IMR-90 (cell line): ENCODE measurements at regions not wholly inside any gene's neighbourhood (a gene's known extent, or its start where the extent isn't known, plus 50 kb on each side); places are given as distances from the start of the nearest gene placed in this dataset.

Source experiments
- ATAC-seq: fragments of 200-7000 bp; cut with Tn5 transposase; 2 replicates; pipeline ENCODE4 v1.9.1; 2020; ENCODE audit warnings: low read depth, mild to moderate bottlenecking, moderate library complexity
- BruUV-seq: library from RNA; stranded (reverse); fragments of 400-500 nt; replicated peaks from 2 replicates; lab custom pipeline; 2021; lab: Mats Ljungman, UMichigan
- CTCF ChIA-PET: fragments of 300-600 bp; formaldehyde crosslinking; extraction: SDS; loops from one replicate; lab custom pipeline; 2021; ENCODE audit warnings: antibody characterized with exemption; lab: Yijun Ruan, JAX
- POLR2A ChIA-PET: fragments of 300-600 bp; sonication (Branson Sonifier 250); formaldehyde crosslinking; loops from one replicate; lab custom pipeline; 2022; ENCODE audit warnings: antibody characterized with exemption; ENCODE audit not compliant: unreplicated experiment; lab: Charles Lee
- DNase-seq: peaks from one replicate; pipeline ENCODE4 v3.0.0; 2013
- H2AFZ ChIP-seq: replicated peaks from 2 replicates; pipeline ENCODE3; 2013; ENCODE audit warnings: low read length, mild to moderate bottlenecking; ENCODE audit not compliant: poor library complexity
- H2AK5ac ChIP-seq: 2 replicates; pipeline ENCODE4 v1.6.1; 2013; ENCODE audit warnings: low read depth, low read length, inconsistent platforms
- H2AK9ac ChIP-seq: replicated peaks from 2 replicates; pipeline ENCODE3; 2013; ENCODE audit warnings: mild to moderate bottlenecking, low read depth, low read length, moderate library complexity; ENCODE audit not compliant: poor library complexity
- H2BK120ac ChIP-seq: 2 replicates; pipeline ENCODE4 v1.6.1; 2013; ENCODE audit warnings: low read depth, low read length, inconsistent platforms
- H2BK15ac ChIP-seq: 3 replicates; pipeline ENCODE4 v1.6.1; 2013; ENCODE audit warnings: low read depth, low read length, inconsistent platforms
- H2BK20ac ChIP-seq: 2 replicates; pipeline ENCODE4 v1.6.1; 2013; ENCODE audit warnings: low read depth, mild to moderate bottlenecking, inconsistent platforms, low read length, moderate library complexity
- H2BK5ac ChIP-seq: 2 replicates; pipeline ENCODE4 v1.6.1; 2013; ENCODE audit warnings: mild to moderate bottlenecking, low read depth, low read length, inconsistent platforms; ENCODE audit not compliant: poor library complexity, severe bottlenecking
- H3K14ac ChIP-seq: replicated peaks from 2 replicates; pipeline ENCODE4 v1.6.1; 2013; ENCODE audit warnings: low read depth, low read length, inconsistent platforms
- H3K18ac ChIP-seq: 2 replicates; pipeline ENCODE4 v1.6.1; 2013; ENCODE audit warnings: low read depth, low read length, control low read depth
- H3K23ac ChIP-seq: 2 replicates; pipeline ENCODE4 v1.6.1; 2013; ENCODE audit warnings: low read depth, low read length, inconsistent platforms
- H3K27ac ChIP-seq: 2 replicates; pipeline ENCODE4 v1.5.1; 2013; ENCODE audit warnings: mild to moderate bottlenecking, control low read depth, low read length; ENCODE audit not compliant: insufficient read depth
- H3K27me3 ChIP-seq: 2 replicates; pipeline ENCODE4 v1.6.1; 2013; ENCODE audit warnings: low read length; ENCODE audit not compliant: control insufficient read depth, insufficient read depth
- H3K36me3 ChIP-seq: 2 replicates; pipeline ENCODE4 v1.6.1; 2013; ENCODE audit warnings: low read length, mixed read lengths; ENCODE audit not compliant: control insufficient read depth, insufficient read depth
- H3K4ac ChIP-seq: 2 replicates; pipeline ENCODE4 v1.6.1; 2013; ENCODE audit warnings: low read depth, low read length, inconsistent platforms
- H3K4me1 ChIP-seq: 2 replicates; pipeline ENCODE4 v1.6.1; 2013; ENCODE audit warnings: low read length, mixed read lengths; ENCODE audit not compliant: control insufficient read depth, insufficient read depth
- H3K4me2 ChIP-seq: 2 replicates; pipeline ENCODE4 v1.6.1; 2013; ENCODE audit warnings: low read depth, mild to moderate bottlenecking, control low read depth, low read length, moderate library complexity
- H3K4me3 ChIP-seq: 2 replicates; pipeline ENCODE4 v1.5.1; 2013; ENCODE audit warnings: low read depth, mild to moderate bottlenecking, control low read depth, low read length, moderate library complexity; ENCODE audit not compliant: insufficient read depth
- H3K56ac ChIP-seq: 2 replicates; pipeline ENCODE4 v1.6.1; 2013; ENCODE audit warnings: low read length, inconsistent platforms; ENCODE audit not compliant: insufficient read depth; ENCODE audit errors: extremely low read depth
- H3K79me1 ChIP-seq, 2 experiments: 2 replicates each; pipeline ENCODE4 v1.6.1; 2013; ENCODE audit warnings: low read length in 2 of 2, inconsistent platforms in 1 of 2, low read depth in 1 of 2
- H3K9ac ChIP-seq: 2 replicates; pipeline ENCODE4 v1.6.1; 2013; ENCODE audit warnings: low read depth, low read length, control low read depth
- H3K9me1 ChIP-seq: 2 replicates; pipeline ENCODE4 v1.6.1; 2013; ENCODE audit warnings: low read length, inconsistent platforms; ENCODE audit not compliant: insufficient read depth
- H3K9me3 ChIP-seq: 2 replicates; pipeline ENCODE4 v1.6.1; 2013; ENCODE audit warnings: low read length; ENCODE audit not compliant: control insufficient read depth, insufficient read depth
- H4K20me1 ChIP-seq: 2 replicates; pipeline ENCODE4 v1.6.1; 2013; ENCODE audit warnings: low read length, inconsistent platforms; ENCODE audit not compliant: insufficient read depth
- H4K5ac ChIP-seq: 2 replicates; pipeline ENCODE4 v1.6.1; 2013; ENCODE audit warnings: mild to moderate bottlenecking, low read depth, low read length, control low read depth
- H4K8ac ChIP-seq, 2 experiments: 2 replicates each; pipeline ENCODE4 v1.6.1; 2013; ENCODE audit warnings: low read depth in 2 of 2, low read length in 2 of 2, control low read depth in 1 of 2, inconsistent platforms in 1 of 2
- H4K91ac ChIP-seq: 2 replicates; pipeline ENCODE4 v1.6.1; 2013; ENCODE audit warnings: low read depth, low read length, inconsistent platforms; ENCODE audit not compliant: insufficient read depth
- BHLHE40 ChIP-seq: fragments of 150-350 bp; IDR thresholded peaks from 2 replicates; pipeline ENCODE4 v1.6.1; 2016; ENCODE audit warnings: mild to moderate bottlenecking, low read depth, low read length
- CEBPB ChIP-seq: IDR thresholded peaks from 2 replicates; pipeline ENCODE4 v1.6.1; 2012; ENCODE audit warnings: low read depth, low read length, improper control_type of control experiment
- CHD1 ChIP-seq: IDR thresholded peaks from 2 replicates; pipeline ENCODE4 v1.6.1; 2012; ENCODE audit warnings: low read depth, low read length, improper control_type of control experiment
- CTCF ChIP-seq: conservative IDR thresholded peaks from 2 replicates; pipeline ENCODE4 v1.5.1; 2012; ENCODE audit warnings: mild to moderate bottlenecking, low read depth, low read length, improper control_type of control experiment
- ELK1 ChIP-seq: fragments of 150-350 bp; IDR thresholded peaks from 2 replicates; pipeline ENCODE4 v1.6.1; 2016; ENCODE audit warnings: low read depth, mild to moderate bottlenecking, low read length, moderate library complexity, borderline replicate concordance
- FOS ChIP-seq: fragments of 150-350 bp; IDR thresholded peaks from 2 replicates; pipeline ENCODE4 v1.6.1; 2016; ENCODE audit warnings: low read depth, low read length
- MAFK ChIP-seq: IDR thresholded peaks from 2 replicates; pipeline ENCODE4 v1.6.1; 2012; ENCODE audit warnings: low read depth, low read length, improper control_type of control experiment
- MAZ ChIP-seq: IDR thresholded peaks from 2 replicates; pipeline ENCODE4 v1.6.1; 2012; ENCODE audit warnings: low read depth, mild to moderate bottlenecking, low read length, improper control_type of control experiment, moderate library complexity, borderline replicate concordance
- MXI1 ChIP-seq: IDR thresholded peaks from 2 replicates; pipeline ENCODE4 v1.6.1; 2012; ENCODE audit warnings: low read depth, mild to moderate bottlenecking, low read length, moderate library complexity, borderline replicate concordance
- NFE2L2 ChIP-seq: fragments of 150-350 bp; IDR thresholded peaks from 2 replicates; pipeline ENCODE4 v1.6.1; 2016; ENCODE audit warnings: low read depth, mild to moderate bottlenecking, low read length
- POLR2A ChIP-seq: IDR thresholded peaks from 2 replicates; pipeline ENCODE4 v1.6.1; 2012; ENCODE audit warnings: mild to moderate bottlenecking, low read depth, low read length
- RAD21 ChIP-seq: IDR thresholded peaks from 2 replicates; pipeline ENCODE4 v1.6.1; 2012; ENCODE audit warnings: low read length, improper control_type of control experiment
- RCOR1 ChIP-seq: IDR thresholded peaks from 2 replicates; pipeline ENCODE4 v1.6.1; 2012; ENCODE audit warnings: mild to moderate bottlenecking, low read length, improper control_type of control experiment; ENCODE audit not compliant: insufficient replicate concordance
- RFX5 ChIP-seq: IDR thresholded peaks from 2 replicates; pipeline ENCODE4 v1.8.0; 2012; ENCODE audit warnings: low read depth, mild to moderate bottlenecking, low read length, moderate library complexity
- SMC3 ChIP-seq: fragments of 150-350 bp; IDR thresholded peaks from 2 replicates; pipeline ENCODE4 v1.6.1; 2016; ENCODE audit warnings: low read depth, mild to moderate bottlenecking, antibody characterized with exemption, low read length, moderate library complexity
- USF2 ChIP-seq: fragments of 150-350 bp; IDR thresholded peaks from 2 replicates; pipeline ENCODE4 v1.6.1; 2017; ENCODE audit warnings: mild to moderate bottlenecking, antibody characterized with exemption, low read length, low read depth
- WGBS, 2 experiments: methylation state at CpG; one replicate each; pipeline versions ENCODE4 v1.1.5 to v1.1.7; 2013; ENCODE audit warnings: missing lambda C conversion rate in 2 of 2; ENCODE audit not compliant: insufficient read length in 1 of 2; ENCODE audit errors: extremely low coverage in 2 of 2; 5-methylcytosine and 5-hydroxymethylcytosine counted together
- dilution Hi-C: fragments of 300-500 bp; cut with HindIII; formaldehyde crosslinking; loops from one replicate; pipeline ENCODE4 v1.14.3; 2018; ENCODE audit warnings: low sequenced_read_pairs; ENCODE audit not compliant: unreplicated experiment
- in situ Hi-C: fragments of 300-500 bp; cut with MboI; formaldehyde crosslinking; loops from 3 replicates; pipeline ENCODE4 v1.14.3; 2019; ENCODE audit warnings: low sequenced_read_pairs, inconsistent platforms, mixed read lengths
- intact Hi-C: fragments of 100-400 bp; cut with micrococcal nuclease; formaldehyde crosslinking; loops from 2 replicates; pipeline ENCODE4 v1.10.0; 2022

- Histone ChIP-seq H3K4me3 (no peak overlapping the region), H3K9me1 (no peaks in the 10 kb centered on the region), H3K14ac (no peak overlapping the region), H3K79me1 (no peaks in the 10 kb centered on the region), H3K18ac (no peak overlapping the region), H3K9me3 (no peaks in the 10 kb centered on the region), H3K36me3 (no peaks in the 10 kb centered on the region), H2BK120ac (no peak overlapping the region), H3K4me2 (no peak overlapping the region), H2AFZ (no peak overlapping the region), H2AK9ac (no peak overlapping the region), H2BK20ac (no peak overlapping the region), H4K8ac (no peak overlapping the region), H4K91ac (no peak overlapping the region), H3K56ac (no peak overlapping the region), H4K5ac (no peak overlapping the region), H2BK15ac (no peak overlapping the region), H2BK5ac (no peak overlapping the region), H2AK5ac (no peak overlapping the region), H3K23ac (no peak overlapping the region), H3K9ac (no peak overlapping the region), H4K20me1 (no peaks in the 10 kb centered on the region), H3K4me1 (no peaks in the 10 kb centered on the region; the same call in 1 of the 2 replicates), H3K27ac (no peak overlapping the region), H3K4ac (no peak overlapping the region), H3K27me3 (peaks cover 25% of the 10 kb centered on the region)
- TF ChIP-seq USF2 (no peak), BHLHE40 (no peak), ELK1 (no peak), RCOR1 (no peak), MXI1 (no peak), FOS (no peak), NFE2L2 (no peak), CHD1 (no peak), MAZ (no peak), CTCF (no peak), POLR2A (no peak), RFX5 (no peak), SMC3 (no peak), MAFK (no peak), CEBPB (no peak), RAD21 (no peak)
- no TSS peak for BruUV-seq
- in situ Hi-C loops (no loop called here), dilution Hi-C loops (no loop called here), intact Hi-C loops (no loop called here)
- ChIA-PET POLR2A (no interaction called here), CTCF (interaction anchor here (1.1 to 1.2 kb wide), 2 partner anchors 13 to 33 kb away, joined by 3 read pairs; no protein-coding TSS in a partner anchor)
- peak; percentile 15; the same call in 1 of the 2 replicates for ATAC-seq
- 20% methylated on average over 1 of the region's 4 CpGs; no CpG with 5 or more reads in 1 of the 2 experiments for WGBS, 2 experiments
- DNase-seq = no peak
These were observed 196.3 kb downstream of the ERCC6L2 start for GRCh38 chr9:96071815-96072124.
